Effector CD8-positive, alpha-beta T cell (primary cell): ENCODE measurements at regions not wholly inside any gene's neighbourhood (a gene's known extent, or its start where the extent isn't known, plus 50 kb on each side); places are given as distances from the start of the nearest gene placed in this dataset.

ENCODE experiments used
- DNase-seq: peaks from one replicate; lab custom pipeline; 2025; lab: John Stamatoyannopoulos, UW

GRCh38 chr5:175242207-175242606 is 201.8 kb downstream of the DRD1 start:
- DNase-seq, result no peak

- DNase-seq, result no peak
Measured at GRCh38 chr5:175238326-175238725, 205.7 kb downstream of the DRD1 start.

- DNase-seq, result no peak
Measured at GRCh38 chr5:175236176-175236575, 207.8 kb downstream of the DRD1 start.

DNA sequence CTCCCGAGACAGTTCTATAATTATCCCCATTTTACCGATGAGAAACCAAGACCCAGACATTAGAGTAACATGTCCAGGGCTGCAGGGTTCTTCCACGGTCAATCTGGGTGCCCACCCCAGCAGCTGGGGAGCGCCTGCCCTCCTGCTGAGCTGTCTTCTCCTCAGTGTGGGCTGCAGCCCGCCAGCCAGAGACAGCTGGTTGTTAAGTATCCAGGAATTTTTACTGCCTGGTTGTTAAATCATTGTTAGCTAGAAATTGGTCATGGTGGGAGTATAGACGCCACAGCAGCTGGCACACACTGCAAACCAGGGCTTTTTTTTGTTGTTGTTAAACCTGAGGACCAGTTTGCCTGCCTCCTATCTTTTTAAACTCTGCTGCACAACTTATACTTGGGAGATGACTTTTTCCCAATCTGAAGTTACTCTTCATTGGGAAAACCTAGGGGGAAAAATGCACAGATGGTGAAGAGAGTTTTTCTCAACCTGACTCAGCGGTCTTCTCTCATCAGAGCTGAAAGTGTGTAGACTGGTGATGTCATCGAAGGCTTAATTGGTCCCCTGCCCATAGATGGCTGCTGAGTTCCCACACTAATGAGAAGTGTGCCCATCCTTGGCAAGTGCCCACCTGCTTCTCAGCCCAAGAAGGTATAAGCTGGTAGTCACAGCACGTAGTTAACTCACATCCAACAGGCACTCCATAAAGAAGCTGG is 208.6 kb downstream of the DRD1 start:
- DNase-seq, result no peak

GRCh38 chr5:175230299-175230698 is 213.7 kb downstream of the DRD1 start:
- DNase-seq, result no peak

GRCh38 chr5:175226506-175226905 is 217.5 kb downstream of the DRD1 start:
- no peak for DNase-seq

GRCh38 chr5:175223291-175223690 is 220.7 kb downstream of the DRD1 start:
- DNase-seq, result no peak

DNA sequence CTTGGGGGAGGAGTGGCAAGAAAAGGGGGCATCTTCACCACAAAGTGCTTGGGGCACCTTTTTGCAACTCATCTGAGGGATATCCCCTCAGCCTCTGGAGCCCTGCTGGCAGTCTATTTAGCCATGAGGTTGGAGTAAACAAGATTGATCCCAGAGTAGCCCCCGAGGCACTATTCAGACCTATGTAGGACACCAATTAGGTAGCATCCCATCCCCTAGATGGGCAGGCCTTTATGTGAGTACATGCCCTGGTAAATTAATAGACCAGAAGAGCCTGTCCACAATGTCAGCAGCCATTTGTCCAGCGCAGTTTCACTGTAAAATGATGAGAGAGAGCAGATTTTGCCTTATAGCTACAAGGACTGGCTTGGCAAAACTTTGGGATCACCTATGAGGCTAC is 221.4 kb downstream of the DRD1 start:
- DNase-seq, result no peak

- DNase-seq, result no peak
Measured at GRCh38 chr5:175220549-175220948, 223.4 kb downstream of the DRD1 start.

GRCh38 chr5:175219366-175219765 is 224.6 kb downstream of the DRD1 start:
- no peak for DNase-seq

DNA sequence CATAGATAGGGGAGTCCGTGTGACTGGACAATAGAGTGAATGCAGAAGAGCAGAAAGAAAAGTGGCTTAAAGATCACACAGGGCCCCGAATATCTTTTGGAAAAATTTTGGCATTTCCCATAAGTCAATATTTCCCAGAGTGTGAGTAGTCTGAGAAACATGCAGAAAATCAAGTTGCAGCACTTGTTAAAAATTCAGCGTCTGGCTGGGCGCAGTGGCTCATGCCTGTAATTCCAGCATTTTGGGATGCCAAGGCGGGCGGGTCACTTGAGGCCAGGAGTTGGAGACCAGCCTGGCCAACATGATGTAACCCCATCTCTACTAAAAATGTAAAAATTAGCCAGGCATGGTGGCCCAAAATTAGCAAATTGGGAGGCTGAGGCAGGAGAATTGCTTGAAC is 227.0 kb downstream of the DRD1 start:
- no peak for DNase-seq

GRCh38 chr5:175215906-175216305 is 228.1 kb downstream of the DRD1 start:
- DNase-seq, result no peak

DNA sequence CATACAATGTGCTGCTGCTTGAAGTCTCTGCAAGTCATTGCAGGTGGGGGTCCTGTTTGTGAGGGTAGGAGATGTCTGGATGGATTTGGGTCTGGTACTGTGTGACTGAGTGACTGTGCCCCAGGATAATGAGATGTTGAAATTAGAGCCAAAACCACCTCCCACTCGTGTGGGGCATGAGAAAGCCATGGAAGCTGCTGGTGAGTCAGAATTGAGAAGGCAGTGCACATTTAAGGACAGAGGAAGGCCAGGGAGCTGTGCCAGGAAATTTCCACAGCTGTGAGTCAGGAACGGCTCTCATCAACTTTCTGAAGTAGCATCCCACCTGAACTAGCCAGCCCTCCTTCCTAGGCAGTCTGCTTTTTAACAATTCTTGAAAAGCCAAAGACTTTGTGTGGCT is 229.8 kb downstream of the DRD1 start:
- no peak for DNase-seq

DNA sequence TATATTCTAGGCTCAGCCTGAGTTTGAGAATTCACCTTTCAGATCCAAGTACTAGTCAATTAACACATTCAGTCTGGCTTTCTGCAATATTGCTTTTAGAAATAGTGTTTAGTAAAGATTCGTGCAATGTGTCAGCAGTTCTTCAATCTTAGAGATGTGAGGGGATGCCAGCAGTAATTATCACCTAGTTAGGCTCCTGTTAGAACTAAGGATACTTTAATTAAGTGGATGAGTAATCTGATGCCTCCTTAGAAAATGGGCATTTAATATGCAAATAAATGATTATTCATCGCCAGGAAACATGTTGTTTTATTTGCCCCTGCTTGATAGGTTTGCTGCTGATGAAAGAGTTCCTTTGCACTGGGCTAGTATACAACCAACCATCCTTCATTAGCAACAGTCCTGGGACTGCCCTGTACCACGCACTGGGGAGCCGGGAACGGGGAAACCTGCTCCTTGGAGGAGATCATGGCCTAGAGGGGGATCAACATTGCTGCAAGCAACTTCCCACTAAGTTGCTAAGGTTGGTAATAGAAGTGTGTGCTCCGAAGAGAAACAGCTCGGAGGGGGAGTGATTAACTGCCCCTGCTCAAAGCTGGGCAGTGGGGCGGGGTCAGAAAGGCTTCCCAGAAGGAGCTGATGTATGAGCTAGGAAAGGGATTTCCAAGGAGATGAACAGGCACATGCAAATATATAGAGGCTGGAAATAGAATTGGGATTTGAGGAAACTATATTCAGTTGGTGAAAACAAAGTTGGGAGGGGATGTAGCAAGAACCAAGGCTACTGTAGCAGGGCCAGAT is 231.8 kb downstream of the DRD1 start:
- no peak for DNase-seq

- no peak for DNase-seq
Measured at GRCh38 chr5:175207321-175208040, 236.5 kb downstream of the DRD1 start.

GRCh38 chr5:175206669-175207068 is 237.3 kb downstream of the DRD1 start:
- DNase-seq, result no peak

- no peak for DNase-seq
Measured at GRCh38 chr5:175202463-175203068, 241.4 kb downstream of the DRD1 start.

DNA sequence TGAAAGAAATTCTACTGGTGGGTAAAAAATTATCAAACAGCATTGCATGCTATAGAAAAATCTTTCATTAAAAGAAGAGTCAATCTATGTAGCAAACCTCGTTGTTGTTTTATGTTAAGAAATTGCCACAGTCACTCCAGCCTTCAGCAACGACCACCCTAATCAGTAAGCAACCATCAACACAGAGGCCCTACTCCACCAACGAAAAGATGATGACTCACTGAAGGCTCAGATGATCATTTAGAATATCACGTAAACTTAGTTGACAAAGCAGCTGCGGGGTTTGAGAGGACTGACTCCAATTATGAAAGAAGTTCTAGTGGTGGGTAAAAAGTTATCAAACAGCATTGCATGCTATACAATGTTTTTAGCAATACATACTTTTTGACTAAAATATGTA is 242.6 kb downstream of the DRD1 start:
- DNase-seq, result no peak

GRCh38 chr5:175195698-175196656 is 248.0 kb downstream of the DRD1 start:
- no peak for DNase-seq

DNA sequence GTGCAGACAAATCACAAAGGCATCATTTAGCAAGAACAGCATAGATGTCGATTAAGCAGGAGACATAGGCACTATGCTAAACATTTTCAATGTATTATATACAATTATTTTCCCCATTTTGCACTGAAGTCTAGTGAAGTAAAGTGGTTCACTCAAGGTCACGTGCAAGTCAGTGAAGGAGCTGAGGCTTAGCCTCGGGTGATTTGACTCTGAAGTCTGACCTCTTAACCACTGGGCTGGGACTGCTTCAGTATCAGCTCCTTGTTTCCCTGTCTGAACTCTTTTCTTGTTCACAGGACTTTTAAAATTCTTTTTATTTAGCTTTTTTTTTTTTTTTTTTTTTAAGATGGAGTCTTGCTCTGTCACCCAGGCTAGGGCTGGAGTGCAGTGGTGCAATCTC is 262.7 kb downstream of the DRD1 start:
- no peak for DNase-seq

- DNase-seq, result no peak
Measured at GRCh38 chr5:175170899-175171298, 273.1 kb downstream of the DRD1 start.
